HCT116 (cell line): ENCODE measurements at regions not wholly inside any gene's neighbourhood (a gene's known extent, or its start where the extent isn't known, plus 50 kb on each side); places are given as distances from the start of the nearest gene placed in this dataset.

Source experiments
- ATAC-seq: fragments of 200-7000 bp; cut with Tn5 transposase; 2 replicates; pipeline ENCODE4 v1.9.1; 2020; ENCODE audit warnings: mild to moderate bottlenecking, moderate library complexity
- BruUV-seq: library from RNA; stranded (reverse); fragments of 400-500 nt; replicated peaks from 2 replicates; lab custom pipeline; 2021; lab: Mats Ljungman, UMichigan
- CTCF ChIA-PET: fragments of 300-600 bp; sonication (Branson Sonifier 250); formaldehyde crosslinking; loops from one replicate; lab custom pipeline; 2021; ENCODE audit warnings: antibody characterized with exemption; lab: Charles Lee
- POLR2A ChIA-PET: fragments of 300-600, 350-600 bp; sonication (Branson Sonifier 250); formaldehyde crosslinking; loops from one replicate; lab custom pipeline; 2021; ENCODE audit warnings: antibody characterized with exemption; lab: Charles Lee
- RAD21 ChIA-PET, 2 experiments: fragments of 300-600 bp; sonication (Branson Sonifier 250); formaldehyde crosslinking; loops; one replicate each; lab custom pipeline; 2023; ENCODE audit warnings: low total read pairs in 2 of 2; ENCODE audit not compliant: uncharacterized antibody in 2 of 2, unreplicated experiment in 2 of 2, low non-redundant PET in 1 of 2; lab: Charles Lee
- DNase-seq: peaks from one replicate; pipeline ENCODE4 v3.0.0-alpha.2; 2010; ENCODE audit warnings: low read depth, low spot score
- H2AFZ ChIP-seq: fragments of 200-600 bp; shearing (Covaris generic), sonication (generic); 2 replicates; pipeline ENCODE4 v1.6.1; 2017; ENCODE audit warnings: low read depth, mixed run types, mixed read lengths, antibody characterized with exemption, low read length; ENCODE audit not compliant: poor library complexity, severe bottlenecking
- H3K27ac ChIP-seq: 2 replicates; pipeline ENCODE4 v1.5.1; 2012; ENCODE audit warnings: low read depth, low read length
- H3K27me3 ChIP-seq: fragments of 200-600 bp; sonication (generic); 2 replicates; pipeline ENCODE4 v1.6.1; 2016; ENCODE audit warnings: mixed run types, low read length, mixed read lengths; ENCODE audit not compliant: insufficient read depth
- H3K36me3 ChIP-seq, 2 experiments: fragments of 200-500 bp in 1 of 2; fragments of 200-600 bp in 1 of 2; sonication (Bioruptor generic) in 1 of 2; sonication (generic) in 1 of 2; 2 replicates each; pipeline versions ENCODE4 v1.5.1 to v1.6.1; 2014 to 2016; ENCODE audit warnings: low read length in 2 of 2, inconsistent platforms in 1 of 2, mixed read lengths in 1 of 2, mixed run types in 1 of 2; ENCODE audit not compliant: insufficient read depth in 2 of 2, control insufficient read depth in 1 of 2
- H3K4me1 ChIP-seq, 2 experiments: fragments of 200-600 bp in 1 of 2; sonication (generic) in 1 of 2; 2 replicates each; pipeline versions ENCODE4 v1.5.1 to v1.6.1; 2012 to 2017; ENCODE audit warnings: low read length in 2 of 2, inconsistent platforms in 1 of 2, mild to moderate bottlenecking in 1 of 2, mixed read lengths in 1 of 2, mixed run types in 1 of 2, moderate library complexity in 1 of 2; ENCODE audit not compliant: insufficient read depth in 2 of 2, control insufficient read depth in 1 of 2
- H3K4me2 ChIP-seq: fragments of 200-600 bp; sonication (generic); 2 replicates; pipeline ENCODE4 v1.6.1; 2017; ENCODE audit warnings: mixed run types, low read length, mixed read lengths
- H3K4me3 ChIP-seq, 2 experiments: fragments of 200-600 bp in 1 of 2; sonication (generic) in 1 of 2; replicated peaks in 1 of 2; 2 replicates each; pipeline ENCODE4 v1.5.1; 2011 to 2016; ENCODE audit warnings: low read length in 2 of 2, control low read depth in 1 of 2, low read depth in 1 of 2, mild to moderate bottlenecking in 1 of 2, mixed read lengths in 1 of 2, mixed run types in 1 of 2
- H3K79me2 ChIP-seq: fragments of 200-600 bp; sonication (generic); 2 replicates; pipeline ENCODE4 v1.6.1; 2017; ENCODE audit warnings: mild to moderate bottlenecking, mixed run types, low read length, moderate library complexity, mixed read lengths; ENCODE audit not compliant: insufficient read depth
- H3K9ac ChIP-seq: fragments of 200-600 bp; sonication (generic); 2 replicates; pipeline ENCODE4 v1.6.1; 2016; ENCODE audit warnings: low read length, mixed read lengths
- H3K9me2 ChIP-seq: fragments of 200-600 bp; sonication (generic), shearing (Covaris generic); 2 replicates; pipeline ENCODE4 v1.6.1; 2017; ENCODE audit warnings: mixed run types, mild to moderate bottlenecking, moderate library complexity; ENCODE audit not compliant: insufficient read depth
- H3K9me3 ChIP-seq, 2 experiments: fragments of 200-500 bp in 1 of 2; fragments of 200-600 bp in 1 of 2; sonication (Bioruptor generic) in 1 of 2; sonication (generic) in 1 of 2; 2 replicates each; pipeline ENCODE4 v1.6.1; 2014 to 2017; ENCODE audit warnings: low read length in 2 of 2, mixed read lengths in 2 of 2, inconsistent platforms in 1 of 2, low read depth in 1 of 2, mild to moderate bottlenecking in 1 of 2, mixed run types in 1 of 2, moderate library complexity in 1 of 2; ENCODE audit not compliant: control insufficient read depth in 1 of 2, insufficient read depth in 1 of 2
- H4K20me1 ChIP-seq: fragments of 200-600 bp; sonication (generic), shearing (Covaris generic); 2 replicates; pipeline ENCODE4 v1.6.1; 2017; ENCODE audit warnings: mixed run types, mild to moderate bottlenecking, moderate library complexity; ENCODE audit not compliant: insufficient read depth
- ATF3 ChIP-seq: IDR thresholded peaks from 2 replicates; pipeline ENCODE4 v1.6.1; 2012
- CBX3 ChIP-seq: IDR thresholded peaks from 2 replicates; pipeline ENCODE4 v1.6.1; 2012; ENCODE audit warnings: low read depth
- ELF1 ChIP-seq: IDR thresholded peaks from 2 replicates; pipeline ENCODE4 v1.6.1; 2012; ENCODE audit warnings: low read depth, borderline replicate concordance
- EZH2 ChIP-seq: fragments of 200-600 bp; sonication (generic); IDR thresholded peaks from 2 replicates; pipeline ENCODE4 v1.6.1; 2017; ENCODE audit warnings: antibody characterized with exemption, mixed run types
- EZH2phosphoT487 ChIP-seq: fragments of 200-600 bp; IDR thresholded peaks from 2 replicates; pipeline ENCODE4 v1.6.1; 2018; ENCODE audit warnings: antibody characterized with exemption, borderline replicate concordance
- POLR2AphosphoS5 ChIP-seq: IDR thresholded peaks from 2 replicates; pipeline ENCODE4 v1.6.1; 2011; ENCODE audit warnings: mild to moderate bottlenecking, low read depth, low read length, moderate library complexity
- RAD21 ChIP-seq: IDR thresholded peaks from 2 replicates; pipeline ENCODE4 v1.6.1; 2012; ENCODE audit warnings: low read depth, mild to moderate bottlenecking
- SIN3A ChIP-seq: IDR thresholded peaks from 2 replicates; pipeline ENCODE4 v1.6.1; 2012; ENCODE audit warnings: low read depth
- SRF ChIP-seq: IDR thresholded peaks from 2 replicates; pipeline ENCODE4 v1.6.1; 2012; ENCODE audit warnings: low read depth
- YY1 ChIP-seq: IDR thresholded peaks from 2 replicates; pipeline ENCODE4 v1.6.1; 2011; ENCODE audit warnings: low read length, low read depth, moderate library complexity, mild to moderate bottlenecking; ENCODE audit not compliant: insufficient replicate concordance; ENCODE audit errors: extremely low read depth
- ZBTB33 ChIP-seq: IDR thresholded peaks from 2 replicates; pipeline ENCODE4 v1.6.1; 2011; ENCODE audit warnings: mild to moderate bottlenecking, low read length, moderate library complexity; ENCODE audit not compliant: insufficient replicate concordance; ENCODE audit errors: extremely low read depth
- ZFX ChIP-seq: fragments of 450-650 bp; IDR thresholded peaks from 2 replicates; pipeline ENCODE4 v1.6.1; 2017
- ZNF274 ChIP-seq: fragments of 200-500 bp; sonication (Bioruptor generic); IDR thresholded peaks from 2 replicates; pipeline ENCODE4 v1.6.1; 2014; ENCODE audit warnings: mild to moderate bottlenecking, low read depth, low read length, inconsistent platforms
- intact Hi-C: fragments of 100-400 bp; cut with micrococcal nuclease; formaldehyde crosslinking; loops from 2 replicates; pipeline ENCODE4 v1.10.0; 2022
- TF ChIP-seq, protein P1 (sequence below), 3 experiments: fragments of 200-600 bp in 1 of 3; sonication (generic) in 1 of 3; IDR thresholded peaks in 2 of 3; conservative IDR thresholded peaks in 1 of 3; 2 replicates each; pipeline ENCODE4 v1.5.1; 2012 to 2017; ENCODE audit warnings: low read depth in 2 of 3, low read length in 2 of 3, antibody characterized with exemption in 1 of 3, borderline replicate concordance in 1 of 3, control low read depth in 1 of 3, mild to moderate bottlenecking in 1 of 3, mixed read lengths in 1 of 3, mixed run types in 1 of 3, moderate library complexity in 1 of 3; ENCODE audit not compliant: insufficient read depth in 1 of 3
- TF ChIP-seq, protein P2 (sequence below): IDR thresholded peaks from 2 replicates; pipeline ENCODE4 v1.6.1; 2012; ENCODE audit warnings: low read depth

- TF ChIP-seq, protein P1, sequence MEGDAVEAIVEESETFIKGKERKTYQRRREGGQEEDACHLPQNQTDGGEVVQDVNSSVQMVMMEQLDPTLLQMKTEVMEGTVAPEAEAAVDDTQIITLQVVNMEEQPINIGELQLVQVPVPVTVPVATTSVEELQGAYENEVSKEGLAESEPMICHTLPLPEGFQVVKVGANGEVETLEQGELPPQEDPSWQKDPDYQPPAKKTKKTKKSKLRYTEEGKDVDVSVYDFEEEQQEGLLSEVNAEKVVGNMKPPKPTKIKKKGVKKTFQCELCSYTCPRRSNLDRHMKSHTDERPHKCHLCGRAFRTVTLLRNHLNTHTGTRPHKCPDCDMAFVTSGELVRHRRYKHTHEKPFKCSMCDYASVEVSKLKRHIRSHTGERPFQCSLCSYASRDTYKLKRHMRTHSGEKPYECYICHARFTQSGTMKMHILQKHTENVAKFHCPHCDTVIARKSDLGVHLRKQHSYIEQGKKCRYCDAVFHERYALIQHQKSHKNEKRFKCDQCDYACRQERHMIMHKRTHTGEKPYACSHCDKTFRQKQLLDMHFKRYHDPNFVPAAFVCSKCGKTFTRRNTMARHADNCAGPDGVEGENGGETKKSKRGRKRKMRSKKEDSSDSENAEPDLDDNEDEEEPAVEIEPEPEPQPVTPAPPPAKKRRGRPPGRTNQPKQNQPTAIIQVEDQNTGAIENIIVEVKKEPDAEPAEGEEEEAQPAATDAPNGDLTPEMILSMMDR (IDR thresholded peaks at IDR 0.05 in 2 of 3, conservative IDR thresholded peaks at IDR 0.05 in 1 of 3; ENCODE audit: borderline replicate concordance in 1 of 3, insufficient read depth in 1 of 3, low read depth in 2 of 3, low read length in 2 of 3), result no peak
- TF ChIP-seq ATF3, result no peak
- no peak for TF ChIP-seq EZH2
- no peak for TF ChIP-seq EZH2phosphoT487
- TF ChIP-seq POLR2AphosphoS5, result no peak
- TF ChIP-seq CBX3, result no peak
- TF ChIP-seq ELF1, result no peak
- TF ChIP-seq, all 23 proteins: peak for 0
These were observed 238.5 kb downstream of the NFATC2 start (continued) for GRCh38 chr20:51303731-51304670.

DNA sequence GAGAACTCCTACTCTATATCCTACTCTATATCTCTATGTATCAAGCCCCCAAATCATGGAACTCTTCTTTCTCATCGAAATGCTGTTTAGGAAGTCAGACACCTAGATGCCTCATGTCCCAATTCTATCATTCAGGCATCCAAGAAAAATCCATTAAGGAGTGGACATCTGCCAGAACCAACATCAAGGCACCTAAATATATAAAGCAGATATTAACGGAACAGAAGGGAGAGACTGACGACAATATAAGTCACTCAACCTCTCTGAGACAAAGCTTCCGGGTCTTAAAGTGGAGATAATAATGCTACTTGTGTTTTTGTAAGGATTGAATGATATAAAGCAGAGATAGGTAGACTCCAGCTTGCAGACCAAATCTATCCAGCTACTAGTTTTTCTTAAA lies 241.5 kb downstream of the NFATC2 start:
- Histone ChIP-seq H3K36me3 (no peaks in the 10 kb centered on the region), H3K9ac (no peak overlapping the region), H2AFZ (no peak overlapping the region), H3K4me3 (no peak overlapping the region), H3K9me3 (peaks cover 7 to 10% of the 10 kb centered on the region in 2 experiments; a peak in 2 of 4 replicates), H3K9me2 (no peaks in the 10 kb centered on the region), H3K4me1 (no peaks in the 10 kb centered on the region), H3K79me2 (no peaks in the 10 kb centered on the region), H3K27ac (no peak overlapping the region), H4K20me1 (no peaks in the 10 kb centered on the region), H3K27me3 (no peaks in the 10 kb centered on the region), H3K4me2 (no peak overlapping the region)
- DNase-seq (no peak), ATAC-seq (no peak)
- CTCF ChIA-PET, result interaction anchor here (1.4 to 2.6 kb wide), 3 partner anchors 308 to 319 kb away, joined by 5 to 12 read pairs (median 7); no protein-coding TSS in a partner anchor
- RAD21 ChIA-PET, result no interaction called here
- BruUV-seq, result no TSS peak
- intact Hi-C loops, result no loop called here
- POLR2A ChIA-PET, result interaction anchor here (0.6 kb wide), 1 partner anchor 267 kb away, joined by 3 read pairs; no protein-coding TSS in a partner anchor
- TF ChIP-seq RAD21, result no peak
- TF ChIP-seq ZBTB33, result no peak
- TF ChIP-seq, protein P2, sequence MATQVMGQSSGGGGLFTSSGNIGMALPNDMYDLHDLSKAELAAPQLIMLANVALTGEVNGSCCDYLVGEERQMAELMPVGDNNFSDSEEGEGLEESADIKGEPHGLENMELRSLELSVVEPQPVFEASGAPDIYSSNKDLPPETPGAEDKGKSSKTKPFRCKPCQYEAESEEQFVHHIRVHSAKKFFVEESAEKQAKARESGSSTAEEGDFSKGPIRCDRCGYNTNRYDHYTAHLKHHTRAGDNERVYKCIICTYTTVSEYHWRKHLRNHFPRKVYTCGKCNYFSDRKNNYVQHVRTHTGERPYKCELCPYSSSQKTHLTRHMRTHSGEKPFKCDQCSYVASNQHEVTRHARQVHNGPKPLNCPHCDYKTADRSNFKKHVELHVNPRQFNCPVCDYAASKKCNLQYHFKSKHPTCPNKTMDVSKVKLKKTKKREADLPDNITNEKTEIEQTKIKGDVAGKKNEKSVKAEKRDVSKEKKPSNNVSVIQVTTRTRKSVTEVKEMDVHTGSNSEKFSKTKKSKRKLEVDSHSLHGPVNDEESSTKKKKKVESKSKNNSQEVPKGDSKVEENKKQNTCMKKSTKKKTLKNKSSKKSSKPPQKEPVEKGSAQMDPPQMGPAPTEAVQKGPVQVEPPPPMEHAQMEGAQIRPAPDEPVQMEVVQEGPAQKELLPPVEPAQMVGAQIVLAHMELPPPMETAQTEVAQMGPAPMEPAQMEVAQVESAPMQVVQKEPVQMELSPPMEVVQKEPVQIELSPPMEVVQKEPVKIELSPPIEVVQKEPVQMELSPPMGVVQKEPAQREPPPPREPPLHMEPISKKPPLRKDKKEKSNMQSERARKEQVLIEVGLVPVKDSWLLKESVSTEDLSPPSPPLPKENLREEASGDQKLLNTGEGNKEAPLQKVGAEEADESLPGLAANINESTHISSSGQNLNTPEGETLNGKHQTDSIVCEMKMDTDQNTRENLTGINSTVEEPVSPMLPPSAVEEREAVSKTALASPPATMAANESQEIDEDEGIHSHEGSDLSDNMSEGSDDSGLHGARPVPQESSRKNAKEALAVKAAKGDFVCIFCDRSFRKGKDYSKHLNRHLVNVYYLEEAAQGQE, result no peak
- TF ChIP-seq ZNF274, result no peak
- TF ChIP-seq SRF, result no peak
- TF ChIP-seq ATF3, result no peak
- no peak for TF ChIP-seq ZFX
- TF ChIP-seq EZH2, result no peak
- TF ChIP-seq YY1, result no peak
- no peak for TF ChIP-seq SIN3A
